GM21360 (cell line): ENCODE measurements at regions not wholly inside any gene's neighbourhood (a gene's known extent, or its start where the extent isn't known, plus 50 kb on each side); places are given as distances from the start of the nearest gene placed in this dataset.

ENCODE experiments used
- ATAC-seq: cut with Tn5 transposase; IDR thresholded peaks from one replicate; pipeline ENCODE4 v1.9.1; 2021; ENCODE audit warnings: mild to moderate bottlenecking, moderate library complexity; ENCODE audit not compliant: unreplicated experiment

DNA sequence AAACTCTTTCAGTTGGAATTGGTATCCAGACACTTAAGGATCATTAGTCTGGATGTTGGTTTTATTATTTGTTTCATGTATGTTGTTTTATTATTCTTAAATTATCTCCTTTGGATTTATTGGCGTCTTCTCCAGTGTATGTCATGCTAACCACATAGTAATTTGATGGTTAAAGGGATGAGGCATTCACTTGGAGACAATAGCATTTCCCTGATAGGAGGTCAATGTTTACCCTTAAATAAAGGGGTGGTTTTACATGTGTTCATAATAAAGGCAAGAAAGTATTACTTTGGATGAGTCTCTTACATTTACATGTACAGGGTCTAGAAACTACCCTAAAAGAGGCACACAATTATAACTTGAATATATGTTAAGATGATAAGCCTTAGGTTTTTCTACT, 51.2 kb upstream of the RNF144B start:
- ATAC-seq = no peak

DNA sequence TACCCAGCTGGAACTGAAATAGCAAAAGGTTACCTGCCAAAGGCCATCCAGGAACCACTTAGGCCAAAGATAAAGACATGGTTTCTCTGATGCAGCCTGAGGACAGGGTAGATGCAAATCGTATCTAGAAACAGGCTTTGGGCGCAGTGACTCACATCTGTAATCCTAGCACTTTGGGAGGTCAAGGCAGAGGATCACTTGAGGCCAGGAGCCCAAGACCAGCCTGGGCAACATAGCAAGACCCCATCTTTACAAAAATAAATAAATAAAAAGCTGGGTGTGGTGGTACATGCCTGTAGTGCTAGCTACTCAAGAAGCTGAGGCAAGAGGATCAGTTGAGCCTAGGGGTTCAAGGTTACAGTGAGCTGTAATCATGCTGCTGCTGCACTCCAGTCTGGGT, 52.9 kb upstream of the RNF144B start:
- ATAC-seq = no peak

DNA sequence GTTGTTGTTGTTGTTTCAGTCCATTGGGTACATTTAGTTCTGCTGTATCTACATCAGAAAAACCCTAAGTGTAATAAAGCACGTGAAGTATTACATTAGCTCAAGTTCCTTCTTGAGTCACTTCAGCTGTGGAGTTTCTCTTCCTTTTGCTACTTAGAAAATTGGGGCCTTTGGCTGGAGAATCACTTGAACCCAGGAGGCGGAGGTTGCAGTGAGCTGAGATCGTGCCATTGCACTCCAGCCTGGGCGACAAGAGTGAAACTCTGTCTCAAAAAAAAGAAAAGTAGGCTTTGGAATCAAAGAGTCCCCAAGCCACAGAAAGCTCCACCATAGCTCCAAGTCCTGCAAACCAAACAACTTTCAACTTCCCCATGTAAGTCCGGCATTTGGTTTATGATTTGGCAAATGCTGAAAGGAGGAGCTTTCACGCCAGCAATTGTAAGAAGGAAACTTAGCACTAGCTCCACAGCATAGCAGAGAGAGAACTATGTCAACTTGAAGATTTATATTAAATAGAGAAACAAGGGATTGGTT, 56.5 kb upstream of the RNF144B start:
- ATAC-seq = peak; percentile 57

DNA sequence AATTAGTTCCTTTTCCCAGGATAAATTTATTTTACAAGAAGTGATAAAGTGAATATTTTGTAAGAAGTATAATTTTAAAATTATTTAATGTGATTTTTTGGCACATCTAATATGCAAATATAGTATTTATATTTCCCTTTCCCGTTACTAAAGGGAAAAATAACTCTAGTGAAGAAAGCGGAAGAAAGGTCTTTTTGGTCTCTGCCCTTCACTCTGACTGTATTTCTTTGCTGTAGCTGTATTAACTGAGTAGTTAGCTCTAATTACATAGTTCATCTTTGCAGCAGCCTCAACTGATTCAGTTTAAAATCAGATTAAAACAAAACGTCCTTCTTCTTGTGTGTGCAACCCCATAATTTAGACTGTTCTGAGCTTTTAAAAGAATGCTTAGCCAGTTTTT, 57.4 kb upstream of the RNF144B start:
- ATAC-seq = no peak

DNA sequence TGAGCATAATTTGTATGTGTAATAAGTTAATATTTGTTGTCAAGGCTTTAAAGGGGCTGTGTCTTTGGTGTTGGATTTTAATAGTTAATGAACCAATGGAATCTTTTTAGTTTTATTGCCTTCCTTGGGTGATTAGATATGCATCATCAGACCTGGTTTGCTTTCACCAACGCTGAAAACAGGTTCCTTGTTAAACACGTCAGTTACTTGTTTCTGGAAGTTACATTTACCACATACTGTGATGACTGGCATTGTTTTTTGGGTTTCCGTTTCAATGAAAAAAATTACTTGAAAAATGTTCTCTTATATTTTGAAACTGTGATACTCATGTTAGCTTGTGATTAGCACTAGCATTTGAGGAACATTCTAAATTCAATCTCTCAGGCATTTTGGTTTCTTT, 58.6 kb upstream of the RNF144B start:
- no peak for ATAC-seq

DNA sequence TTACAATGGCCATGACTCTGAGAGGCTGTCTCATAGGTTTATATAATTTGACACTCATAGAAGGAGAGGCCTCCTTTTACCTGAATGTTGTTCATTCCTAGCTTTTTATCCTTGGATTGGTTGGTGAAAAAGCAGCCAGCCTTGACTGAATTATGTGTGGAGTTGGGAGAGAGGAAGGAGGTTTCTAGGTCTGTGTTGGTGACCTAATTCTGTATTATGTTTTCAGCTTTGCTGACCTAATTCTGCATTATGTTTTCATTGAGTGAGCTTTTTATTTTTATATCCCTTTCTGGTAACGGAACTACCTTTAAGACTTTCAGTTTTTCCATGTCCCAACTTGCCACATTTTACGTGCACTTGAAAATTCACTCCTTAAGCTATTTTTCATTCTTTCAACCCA, 59.1 kb upstream of the RNF144B start:
- ATAC-seq = no peak

DNA sequence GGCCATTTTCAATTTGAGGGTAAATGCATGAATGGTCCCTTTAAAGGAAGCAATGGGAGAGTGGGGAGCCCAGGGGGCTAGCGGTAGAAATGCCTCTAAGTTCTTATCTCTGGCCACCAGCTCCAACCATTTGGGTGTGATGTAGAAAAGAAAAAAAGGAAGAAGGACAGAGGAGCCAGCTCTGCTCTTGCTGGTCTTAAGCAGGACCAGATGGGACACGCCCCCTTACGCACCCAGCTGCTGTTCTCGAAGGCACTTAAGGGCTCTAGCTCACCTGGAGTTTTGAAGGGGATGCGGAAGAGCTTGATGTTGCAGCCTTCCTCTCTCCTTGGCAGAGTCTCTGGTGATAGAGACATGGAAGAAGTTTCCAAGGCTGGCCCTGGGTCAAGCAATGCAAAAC, 59.5 kb upstream of the RNF144B start:
- no peak for ATAC-seq

DNA sequence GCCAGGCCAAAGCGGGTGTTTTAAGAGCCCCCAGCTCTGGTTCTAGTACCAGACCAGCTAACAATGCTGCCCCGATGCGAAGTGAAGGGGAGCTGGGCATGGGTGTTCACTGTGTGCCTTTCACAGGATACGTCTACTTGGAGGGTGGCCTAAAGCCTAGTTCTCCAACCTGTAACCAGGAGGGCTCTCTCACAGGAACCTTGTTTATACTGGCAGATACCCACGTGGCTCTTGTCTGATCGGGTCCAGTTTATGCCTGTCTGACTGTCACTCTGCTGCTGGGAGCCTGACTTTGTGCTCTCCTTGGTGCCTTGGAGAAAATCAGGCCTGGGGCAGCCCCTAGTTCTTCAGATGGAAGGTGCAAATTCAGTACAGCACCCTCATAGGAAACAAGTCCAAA, 60.2 kb upstream of the RNF144B start:
- no peak for ATAC-seq

DNA sequence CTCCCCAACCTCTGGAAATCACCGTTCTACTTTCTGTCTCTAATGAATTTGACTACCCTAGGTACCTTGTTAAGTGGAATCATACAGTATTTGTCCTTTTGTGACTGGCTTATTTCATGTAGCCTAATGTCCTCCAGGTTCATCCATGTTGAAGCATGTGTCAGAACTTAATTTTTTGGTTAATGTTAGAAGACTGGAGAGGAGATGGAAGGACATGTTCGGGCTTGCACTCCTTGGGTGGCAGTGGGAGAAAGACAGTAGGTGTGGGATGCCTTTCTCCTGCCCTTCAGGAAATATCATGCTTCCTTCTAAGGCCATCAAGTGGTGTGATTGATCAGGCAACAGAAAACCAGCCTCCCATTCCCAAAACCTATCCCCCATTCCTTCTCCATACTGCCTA, 61.1 kb upstream of the RNF144B start:
- ATAC-seq = no peak

DNA sequence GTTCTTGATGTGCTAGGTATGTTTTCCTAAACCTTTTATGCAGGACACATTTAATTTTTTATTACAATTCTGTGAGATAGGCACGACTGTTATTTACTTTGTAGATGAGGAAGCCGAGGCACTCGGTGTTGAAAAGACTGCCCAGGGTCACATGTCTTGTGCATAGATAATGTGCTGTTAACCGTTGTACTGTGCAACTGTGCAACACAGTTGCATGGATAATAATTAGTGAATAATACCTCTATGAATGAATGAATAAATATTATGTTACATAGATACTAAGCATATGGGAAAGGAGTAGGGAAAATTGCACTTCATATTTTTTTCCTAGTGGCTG, 60.3 kb upstream of the DEK start:
- ATAC-seq = no peak

DNA sequence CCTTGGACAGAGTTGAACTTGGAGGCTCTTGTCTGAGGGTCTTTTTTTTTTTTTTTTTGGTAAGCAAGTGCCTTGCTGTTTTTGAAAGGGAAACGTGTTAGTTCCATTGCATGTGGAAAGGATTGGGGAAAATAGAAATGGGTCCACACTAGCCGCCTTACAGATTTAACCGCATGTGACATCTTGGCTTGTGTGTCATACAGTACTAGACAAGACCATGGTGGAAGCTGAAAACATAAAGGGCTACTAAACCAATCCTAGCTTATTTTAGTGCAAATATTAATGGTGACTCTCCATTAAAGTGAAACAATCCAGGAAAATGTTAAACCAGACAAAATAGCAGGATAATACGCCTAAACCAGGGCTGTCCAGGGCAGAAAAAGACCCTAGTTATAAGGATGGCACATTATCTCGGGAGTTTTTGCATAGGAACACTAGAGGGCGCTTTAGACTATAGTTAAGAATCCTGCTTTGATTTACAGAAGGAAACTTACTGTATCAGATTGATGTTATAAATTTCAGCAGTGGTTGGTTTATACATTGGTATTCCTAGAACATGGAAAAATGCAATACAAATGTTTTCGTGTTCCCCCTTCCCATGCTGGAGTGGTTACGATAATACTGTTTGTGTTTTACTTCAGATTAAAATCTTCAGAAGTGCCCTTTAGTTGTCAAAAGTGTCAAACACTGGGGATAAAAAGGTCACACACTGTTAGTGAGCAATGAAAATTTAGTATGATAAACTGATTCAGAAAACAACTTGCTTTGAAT, 59.8 kb upstream of the DEK start:
- no peak for ATAC-seq

DNA sequence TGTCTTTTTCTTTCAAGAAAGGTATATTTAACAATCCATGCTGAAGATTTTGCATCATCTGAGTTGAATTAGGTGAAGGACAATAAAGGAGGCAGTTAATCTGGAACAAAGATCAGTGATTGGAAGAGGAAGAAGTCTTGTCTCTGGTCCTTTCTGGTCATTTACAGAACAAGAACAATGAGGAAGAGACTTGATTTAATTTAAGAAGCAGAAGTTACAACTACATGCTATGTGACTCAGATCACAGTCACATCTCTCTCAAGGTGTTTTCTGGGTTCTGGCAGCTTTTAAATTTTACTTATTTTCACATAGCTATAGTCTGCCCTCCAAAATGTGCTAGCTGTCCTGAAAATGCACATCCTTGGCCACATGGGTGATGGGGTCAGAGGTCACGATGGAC, 53.5 kb upstream of the DEK start:
- no peak for ATAC-seq

DNA sequence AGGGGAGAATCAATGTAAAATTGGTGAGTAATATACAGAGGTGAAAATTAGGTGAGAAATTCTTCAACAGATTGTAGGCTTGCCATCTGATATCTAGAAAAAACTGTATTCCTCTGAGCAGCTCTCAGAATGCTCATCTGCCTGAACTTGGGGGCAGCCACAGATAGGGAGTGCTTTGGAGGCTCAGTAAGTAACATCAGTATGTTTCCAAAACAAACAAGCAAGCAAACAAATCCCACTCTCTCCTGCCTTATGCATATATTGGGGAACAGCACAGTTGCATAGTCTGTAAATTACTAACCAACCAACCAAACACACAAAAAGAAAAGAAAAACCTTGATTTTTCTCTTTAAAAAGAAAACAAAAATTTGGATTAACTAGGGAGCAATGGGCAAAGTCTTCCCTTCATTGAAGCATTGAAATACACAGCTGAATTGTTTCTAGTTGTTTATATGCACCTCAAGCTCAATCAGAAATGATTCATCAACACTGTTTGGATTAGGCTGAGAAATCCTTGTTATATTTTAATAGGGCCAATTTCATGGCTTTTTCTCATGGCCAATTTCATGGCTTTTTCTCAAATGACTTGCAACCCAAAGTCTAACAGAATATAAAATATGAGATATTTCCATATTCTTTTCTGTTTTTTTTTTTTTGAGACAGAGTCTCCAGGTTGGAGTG, 50.1 kb upstream of the DEK start:
- no peak for ATAC-seq
